ENCODE measurements at regions not wholly inside any gene's neighbourhood (a gene's known extent, or its start where the extent isn't known, plus 50 kb on each side); places are given as distances from the start of the nearest gene placed in this dataset.

DNA sequence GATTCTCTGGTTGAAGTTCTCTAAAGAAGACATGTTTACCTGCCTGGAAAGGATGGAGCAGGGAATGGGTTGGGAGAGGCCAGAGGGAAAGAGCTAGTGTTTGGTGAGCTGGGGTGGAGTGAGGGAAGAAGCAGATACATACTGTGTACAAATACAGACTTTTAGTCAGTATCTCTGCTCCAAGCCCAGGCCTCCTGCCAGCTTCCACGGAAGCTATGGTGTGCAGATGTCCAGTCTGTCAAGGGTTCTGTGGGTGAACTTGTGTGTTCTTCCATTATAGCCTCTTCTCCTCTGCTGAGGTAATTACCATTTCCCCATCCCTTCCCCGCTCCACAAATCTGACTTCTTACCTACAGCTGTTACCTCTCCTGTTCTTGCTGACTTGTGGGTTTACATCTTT is 208.6 kb downstream of the HRH4 start:
- Histone ChIP-seq H4K91ac (ENCODE audit: low read depth, low read length) (no peak overlapping the region), H2AK5ac (ENCODE audit: low read length) (no peak overlapping the region), H3K27me3 (ENCODE audit: insufficient read depth, low read length) (no peaks in the 10 kb centered on the region), H3K79me2 (ENCODE audit: control insufficient read depth, insufficient read depth, low read length, poor library complexity) (no peaks in the 10 kb centered on the region), H3K14ac (ENCODE audit: low read length) (no peak overlapping the region), H2BK5ac (ENCODE audit: low read depth, low read length, poor library complexity) (no peak overlapping the region), H3K36me3 (ENCODE audit: control insufficient read depth in 1 of 2, insufficient read depth in 2 of 2, low read length in 2 of 2) (no peaks in the 10 kb centered on the region), H3K18ac (ENCODE audit: low read length) (no peak overlapping the region), H3K9me3 (ENCODE audit: insufficient read depth, low read depth, low read length) (no peaks in the 10 kb centered on the region), H2BK12ac (ENCODE audit: low read length) (no peak overlapping the region), H3K4me2 (ENCODE audit: low read length) (no peak overlapping the region), H3K27ac (ENCODE audit: low read depth, low read length) (no peak overlapping the region), H2AFZ (ENCODE audit: insufficient read depth, low read length, poor library complexity) (no peak overlapping the region), H3K9ac (ENCODE audit: low read length) (no peak overlapping the region), H3K23ac (ENCODE audit: low read length) (no peak overlapping the region), H4K12ac (ENCODE audit: low read depth, low read length) (no peak overlapping the region), H3K79me1 (ENCODE audit: low read length) (no peaks in the 10 kb centered on the region), H3K4me1 (ENCODE audit: control insufficient read depth in 1 of 2, insufficient read depth in 2 of 2, low read length in 2 of 2) (no peaks in the 10 kb centered on the region), H3K4me3 (ENCODE audit: low read depth, low read length) (no peak overlapping the region), H4K8ac (ENCODE audit: low read depth, low read length) (no peak overlapping the region), H3K4ac (ENCODE audit: low read depth, low read length) (no peak overlapping the region), H2BK120ac (ENCODE audit: insufficient read depth, low read length, poor library complexity) (no peak overlapping the region)
- WGBS (ENCODE audit: extremely low coverage, insufficient coverage, insufficient read length), result no CpG with 5 or more reads among the region's 2 CpGs
- no peak for DNase-seq

DNA sequence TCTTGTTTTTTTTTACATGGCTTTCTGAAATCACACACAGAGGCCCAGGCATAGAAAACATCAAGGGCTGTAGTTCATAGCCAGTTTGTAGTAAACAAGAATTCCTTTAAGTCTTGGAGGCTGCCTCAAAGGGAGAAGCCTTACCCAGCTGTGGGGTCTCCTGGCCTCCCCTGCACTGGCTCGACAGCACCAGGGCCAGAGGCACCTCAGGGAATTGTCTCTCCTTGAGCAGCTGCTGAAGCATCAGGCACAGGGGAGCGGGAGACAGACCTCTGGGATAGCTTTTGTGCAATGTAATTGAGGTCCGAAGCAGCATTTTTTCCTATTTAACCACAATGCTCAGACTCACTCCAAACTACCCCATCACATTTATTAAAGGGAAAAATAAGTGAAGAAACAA is 209.1 kb downstream of the HRH4 start:
- H3K27ac ChIP-seq (ENCODE audit: low read depth, low read length), result no peak overlapping the region
- H2BK120ac ChIP-seq (ENCODE audit: insufficient read depth, low read length, poor library complexity), result no peak overlapping the region
- no peak overlapping the region for H4K12ac ChIP-seq (ENCODE audit: low read depth, low read length)
- no peak overlapping the region for H3K4me2 ChIP-seq (ENCODE audit: low read length)
- WGBS (ENCODE audit: extremely low coverage, insufficient coverage, insufficient read length), result no CpG with 5 or more reads among the region's 3 CpGs
- no peak overlapping the region for H3K4me3 ChIP-seq (ENCODE audit: low read depth, low read length)
- H3K4ac ChIP-seq (ENCODE audit: low read depth, low read length), result no peak overlapping the region
- H3K14ac ChIP-seq (ENCODE audit: low read length), result no peak overlapping the region
- no peaks in the 10 kb centered on the region for H3K4me1 ChIP-seq (ENCODE audit: control insufficient read depth in 1 of 2, insufficient read depth in 2 of 2, low read length in 2 of 2)
- H4K8ac ChIP-seq (ENCODE audit: low read depth, low read length), result no peak overlapping the region
- H3K23ac ChIP-seq (ENCODE audit: low read length), result no peak overlapping the region
- H2AFZ ChIP-seq (ENCODE audit: insufficient read depth, low read length, poor library complexity), result no peak overlapping the region
- no peak overlapping the region for H3K9ac ChIP-seq (ENCODE audit: low read length)
- no peak overlapping the region for H2AK5ac ChIP-seq (ENCODE audit: low read length)
- no peak overlapping the region for H4K91ac ChIP-seq (ENCODE audit: low read depth, low read length)
- H3K36me3 ChIP-seq (ENCODE audit: control insufficient read depth in 1 of 2, insufficient read depth in 2 of 2, low read length in 2 of 2), result no peaks in the 10 kb centered on the region
- no peak for DNase-seq
- no peaks in the 10 kb centered on the region for H3K27me3 ChIP-seq (ENCODE audit: insufficient read depth, low read length)
- H3K18ac ChIP-seq (ENCODE audit: low read length), result no peak overlapping the region
- no peaks in the 10 kb centered on the region for H3K79me1 ChIP-seq (ENCODE audit: low read length)
- H3K9me3 ChIP-seq (ENCODE audit: insufficient read depth, low read depth, low read length), result no peaks in the 10 kb centered on the region
- no peak overlapping the region for H2BK5ac ChIP-seq (ENCODE audit: low read depth, low read length, poor library complexity)
- H3K79me2 ChIP-seq (ENCODE audit: control insufficient read depth, insufficient read depth, low read length, poor library complexity), result no peaks in the 10 kb centered on the region
- H2BK12ac ChIP-seq (ENCODE audit: low read length), result no peak overlapping the region

DNA sequence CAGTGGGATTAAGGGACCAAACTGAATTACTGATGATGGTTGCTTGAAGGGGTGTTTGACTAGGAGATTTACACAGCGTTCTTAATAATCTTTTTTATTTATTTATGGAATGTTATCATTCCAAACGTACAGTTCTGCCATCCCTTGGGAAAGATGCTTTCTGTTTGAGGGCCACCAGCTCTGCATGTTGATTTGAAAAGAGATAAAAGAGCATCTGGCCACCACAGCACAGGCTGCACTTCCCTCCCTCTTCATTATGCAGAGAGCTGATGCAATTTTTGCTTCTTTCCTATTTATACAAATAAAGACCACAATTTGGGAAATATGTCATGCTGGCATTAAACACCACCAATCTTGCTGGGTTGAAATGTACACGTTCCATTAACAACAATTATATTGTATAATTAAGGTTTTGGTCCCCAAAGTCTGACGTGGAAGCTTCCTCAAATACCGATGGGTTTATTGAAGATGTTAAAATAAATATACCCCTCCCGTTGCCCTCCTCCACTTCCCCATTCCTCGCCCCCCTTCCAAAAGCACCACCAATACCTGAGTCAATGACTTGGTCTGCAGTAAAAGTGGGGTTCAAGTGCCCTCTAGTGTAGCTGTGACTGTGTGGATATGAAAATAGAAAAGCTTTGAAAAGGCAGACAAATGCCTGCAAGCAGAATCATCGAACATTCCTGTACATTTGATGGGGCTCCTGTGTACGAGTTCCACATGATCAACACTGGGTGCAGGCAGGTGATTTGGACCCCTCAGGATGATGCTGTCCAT is 211.9 kb downstream of the HRH4 start:
- Histone ChIP-seq H3K4me3 (ENCODE audit: low read depth, low read length) (no peak overlapping the region), H3K4ac (ENCODE audit: low read depth, low read length) (no peak overlapping the region), H2BK120ac (ENCODE audit: insufficient read depth, low read length, poor library complexity) (no peak overlapping the region), H3K23ac (ENCODE audit: low read length) (no peak overlapping the region), H3K36me3 (ENCODE audit: control insufficient read depth in 1 of 2, insufficient read depth in 2 of 2, low read length in 2 of 2) (no peaks in the 10 kb centered on the region), H4K91ac (ENCODE audit: low read depth, low read length) (no peak overlapping the region), H3K79me1 (ENCODE audit: low read length) (no peaks in the 10 kb centered on the region), H2BK5ac (ENCODE audit: low read depth, low read length, poor library complexity) (no peak overlapping the region), H3K27me3 (ENCODE audit: insufficient read depth, low read length) (no peaks in the 10 kb centered on the region), H2AK5ac (ENCODE audit: low read length) (no peak overlapping the region), H3K4me2 (ENCODE audit: low read length) (no peak overlapping the region), H2AFZ (ENCODE audit: insufficient read depth, low read length, poor library complexity) (no peak overlapping the region), H3K9ac (ENCODE audit: low read length) (no peak overlapping the region), H3K27ac (ENCODE audit: low read depth, low read length) (no peak overlapping the region), H4K8ac (ENCODE audit: low read depth, low read length) (no peak overlapping the region), H4K12ac (ENCODE audit: low read depth, low read length) (no peak overlapping the region), H3K79me2 (ENCODE audit: control insufficient read depth, insufficient read depth, low read length, poor library complexity) (no peaks in the 10 kb centered on the region), H2BK12ac (ENCODE audit: low read length) (no peak overlapping the region), H3K18ac (ENCODE audit: low read length) (no peak overlapping the region), H3K9me3 (ENCODE audit: insufficient read depth, low read depth, low read length) (no peaks in the 10 kb centered on the region), H3K14ac (ENCODE audit: low read length) (no peak overlapping the region), H3K4me1 (ENCODE audit: control insufficient read depth in 1 of 2, insufficient read depth in 2 of 2, low read length in 2 of 2) (no peaks in the 10 kb centered on the region)
- no CpG with 5 or more reads among the region's 9 CpGs for WGBS (ENCODE audit: extremely low coverage, insufficient coverage, insufficient read length)
- DNase-seq, result no peak

DNA sequence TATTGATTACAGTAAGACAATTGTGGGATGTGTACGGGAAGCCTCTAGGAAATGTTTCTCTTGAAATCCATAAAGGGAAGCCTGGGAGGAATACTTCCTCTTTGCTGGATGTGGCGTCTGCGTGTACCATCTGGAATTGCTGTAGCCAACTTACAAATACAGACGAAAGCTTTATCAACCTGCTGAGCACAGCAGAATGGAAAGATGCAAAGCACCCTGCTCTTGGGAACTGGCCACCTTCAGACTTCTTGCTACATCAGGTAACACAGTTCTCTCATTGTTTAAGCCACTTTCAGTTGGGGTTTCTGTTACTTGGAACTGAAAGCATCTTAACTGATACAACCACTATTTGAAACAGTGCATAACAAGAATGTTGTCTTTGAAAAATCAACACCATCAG is 213.8 kb downstream of the HRH4 start:
- H3K9me3 ChIP-seq (ENCODE audit: insufficient read depth, low read depth, low read length), result no peaks in the 10 kb centered on the region
- H2BK12ac ChIP-seq (ENCODE audit: low read length), result no peak overlapping the region
- H3K4ac ChIP-seq (ENCODE audit: low read depth, low read length), result no peak overlapping the region
- no peaks in the 10 kb centered on the region for H3K27me3 ChIP-seq (ENCODE audit: insufficient read depth, low read length)
- H4K91ac ChIP-seq (ENCODE audit: low read depth, low read length), result no peak overlapping the region
- H3K27ac ChIP-seq (ENCODE audit: low read depth, low read length), result no peak overlapping the region
- no peak overlapping the region for H4K12ac ChIP-seq (ENCODE audit: low read depth, low read length)
- WGBS (ENCODE audit: extremely low coverage, insufficient coverage, insufficient read length), result no CpG with 5 or more reads among the region's 4 CpGs
- H2BK5ac ChIP-seq (ENCODE audit: low read depth, low read length, poor library complexity), result no peak overlapping the region
- H3K4me3 ChIP-seq (ENCODE audit: low read depth, low read length), result no peak overlapping the region
- H3K9ac ChIP-seq (ENCODE audit: low read length), result no peak overlapping the region
- H2BK120ac ChIP-seq (ENCODE audit: insufficient read depth, low read length, poor library complexity), result no peak overlapping the region
- no peak overlapping the region for H3K23ac ChIP-seq (ENCODE audit: low read length)
- H3K36me3 ChIP-seq (ENCODE audit: control insufficient read depth in 1 of 2, insufficient read depth in 2 of 2, low read length in 2 of 2), result no peaks in the 10 kb centered on the region
- H3K4me2 ChIP-seq (ENCODE audit: low read length), result no peak overlapping the region
- H4K8ac ChIP-seq (ENCODE audit: low read depth, low read length), result no peak overlapping the region
- no peak overlapping the region for H3K18ac ChIP-seq (ENCODE audit: low read length)
- DNase-seq, result no peak
- no peaks in the 10 kb centered on the region for H3K4me1 ChIP-seq (ENCODE audit: control insufficient read depth in 1 of 2, insufficient read depth in 2 of 2, low read length in 2 of 2)
- no peaks in the 10 kb centered on the region for H3K79me2 ChIP-seq (ENCODE audit: control insufficient read depth, insufficient read depth, low read length, poor library complexity)
- H3K14ac ChIP-seq (ENCODE audit: low read length), result no peak overlapping the region
- H3K79me1 ChIP-seq (ENCODE audit: low read length), result no peaks in the 10 kb centered on the region
- no peak overlapping the region for H2AK5ac ChIP-seq (ENCODE audit: low read length)
- no peak overlapping the region for H2AFZ ChIP-seq (ENCODE audit: insufficient read depth, low read length, poor library complexity)
